ENCODE measurements at regions not wholly inside any gene's neighbourhood (a gene's known extent, or its start where the extent isn't known, plus 50 kb on each side); places are given as distances from the start of the nearest gene placed in this dataset.

DNA sequence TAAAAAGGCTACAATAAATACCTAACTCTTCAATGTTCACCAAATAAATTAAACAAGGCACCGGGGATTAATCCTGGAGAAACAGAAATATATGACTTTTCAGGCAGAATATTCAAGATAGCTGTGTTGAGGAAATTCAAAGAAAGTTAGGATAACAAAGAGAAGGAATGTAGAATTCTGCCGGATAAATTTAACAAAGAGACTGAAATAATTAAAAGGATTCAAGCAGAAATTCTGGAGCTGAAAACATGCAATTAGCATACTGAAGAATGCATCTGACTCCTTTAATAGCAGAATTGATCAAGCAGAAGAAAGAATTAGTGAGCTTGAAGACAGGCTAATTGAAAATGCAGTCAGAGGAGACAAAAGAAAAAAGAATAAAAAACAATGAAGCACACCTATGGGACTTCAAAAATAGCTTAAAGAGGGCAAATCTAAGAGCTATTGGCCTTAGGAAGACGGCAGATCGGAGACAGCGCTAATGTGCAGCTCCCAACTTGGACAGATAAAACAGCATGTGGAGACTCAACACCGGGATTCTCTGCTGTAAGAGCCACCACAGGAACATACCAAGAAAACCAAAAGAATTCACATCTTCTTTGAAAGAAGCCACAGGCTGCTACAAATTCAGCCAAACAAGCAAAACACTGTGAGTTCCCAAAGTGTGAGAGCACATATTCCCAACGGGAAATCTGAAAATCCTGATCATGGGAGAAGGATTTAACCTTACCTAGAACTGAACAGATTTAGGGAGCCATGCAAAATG lies 1290.9 kb downstream of the PCDH18 start:
- Histone ChIP-seq H3F3A (ENCODE audit: control insufficient read depth, insufficient read depth) (no peaks in the 10 kb centered on the region), H3K9me3 (ENCODE audit: control insufficient read depth, insufficient read depth, low read length) (peaks cover 10% of the 10 kb centered on the region; the same call in 1 of the 2 replicates), H3K4me3 (ENCODE audit: low read length) (no peak overlapping the region), H3K36me3 (ENCODE audit: control insufficient read depth, low read length) (no peaks in the 10 kb centered on the region), H3K27ac (ENCODE audit: low read depth, low read length) (no peak overlapping the region), H3K4me1 (ENCODE audit: control insufficient read depth, low read length) (no peaks in the 10 kb centered on the region), H3K27me3 (ENCODE audit: control insufficient read depth, low read length) (no peaks in the 10 kb centered on the region), H3K9me2 (replicated peaks; ENCODE audit: control insufficient read depth, low read length) (no peaks in the 10 kb centered on the region), H3K79me2 (ENCODE audit: control insufficient read depth, low read length) (no peaks in the 10 kb centered on the region), H4K20me1 (ENCODE audit: control insufficient read depth, insufficient read depth, low read depth, low read length) (no peaks in the 10 kb centered on the region), H3K4me2 (ENCODE audit: low read length) (no peak overlapping the region)
- TF ChIP-seq EZH2phosphoT487 (IDR thresholded peaks at IDR 0.05; ENCODE audit: borderline replicate concordance, low read length) (no peak), CTCF (IDR thresholded peaks at IDR 0.05; ENCODE audit: low read depth, low read length, poor library complexity, severe bottlenecking) (no peak)

GRCh38 chr4:136227315-136227714 lies 1305.0 kb downstream of the PCDH18 start:
- H3K27ac ChIP-seq (ENCODE audit: low read depth, low read length): no peak overlapping the region
- no peaks in the 10 kb centered on the region for H3K36me3 ChIP-seq (ENCODE audit: control insufficient read depth, low read length)
- H3K4me1 ChIP-seq (ENCODE audit: control insufficient read depth, low read length): no peaks in the 10 kb centered on the region
- H3K79me2 ChIP-seq (ENCODE audit: control insufficient read depth, low read length): no peaks in the 10 kb centered on the region
- no peaks in the 10 kb centered on the region for H3F3A ChIP-seq (ENCODE audit: control insufficient read depth, insufficient read depth)
- no peaks in the 10 kb centered on the region for H4K20me1 ChIP-seq (ENCODE audit: control insufficient read depth, insufficient read depth, low read depth, low read length)
- no peak overlapping the region for H3K4me2 ChIP-seq (ENCODE audit: low read length)
- H3K4me3 ChIP-seq (ENCODE audit: low read length): no peak overlapping the region
- TF ChIP-seq EZH2phosphoT487 (IDR thresholded peaks at IDR 0.05; ENCODE audit: borderline replicate concordance, low read length) (no peak), CTCF (IDR thresholded peaks at IDR 0.05; ENCODE audit: low read depth, low read length, poor library complexity, severe bottlenecking) (no peak)
- no peaks in the 10 kb centered on the region for H3K9me2 ChIP-seq (replicated peaks; ENCODE audit: control insufficient read depth, low read length)
- no peaks in the 10 kb centered on the region for H3K27me3 ChIP-seq (ENCODE audit: control insufficient read depth, low read length)
- H3K9me3 ChIP-seq (ENCODE audit: control insufficient read depth, insufficient read depth, low read length): no peaks in the 10 kb centered on the region

DNA sequence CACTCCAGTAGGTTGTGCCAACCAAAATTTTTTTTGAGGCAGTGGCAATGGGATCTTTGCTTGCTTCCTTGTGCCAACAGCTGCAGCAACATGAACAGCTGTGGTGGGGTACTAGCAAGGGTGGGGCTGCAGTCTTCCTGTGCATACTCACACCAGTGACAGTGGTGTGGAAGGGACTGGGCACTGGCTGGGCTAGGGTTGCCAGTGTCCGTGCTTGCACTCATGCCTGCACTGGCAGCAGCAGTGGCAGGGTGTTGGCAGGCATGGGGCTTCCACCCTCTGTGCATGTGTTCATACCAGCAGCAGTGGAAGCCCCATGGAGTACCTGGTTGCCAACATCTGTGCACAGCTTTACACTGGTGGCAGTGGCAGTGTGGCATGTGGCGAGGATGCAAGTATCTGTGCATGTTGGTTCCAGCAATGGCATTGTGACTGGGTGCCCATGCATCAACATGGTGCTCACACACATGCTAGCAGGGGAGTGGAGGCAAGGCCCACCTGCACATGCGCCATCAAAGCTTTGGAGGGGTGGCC lies 1312.6 kb downstream of the PCDH18 start:
- Histone ChIP-seq H3K4me2 (ENCODE audit: low read length) (no peak overlapping the region), H3K79me2 (ENCODE audit: control insufficient read depth, low read length) (no peaks in the 10 kb centered on the region), H4K20me1 (ENCODE audit: control insufficient read depth, insufficient read depth, low read depth, low read length) (no peaks in the 10 kb centered on the region), H3K9me2 (replicated peaks; ENCODE audit: control insufficient read depth, low read length) (no peaks in the 10 kb centered on the region), H3K27ac (ENCODE audit: low read depth, low read length) (no peak overlapping the region), H3K4me1 (ENCODE audit: control insufficient read depth, low read length) (no peaks in the 10 kb centered on the region), H3K36me3 (ENCODE audit: control insufficient read depth, low read length) (no peaks in the 10 kb centered on the region), H3K27me3 (ENCODE audit: control insufficient read depth, low read length) (no peaks in the 10 kb centered on the region), H3K4me3 (ENCODE audit: low read length) (no peak overlapping the region), H3K9me3 (ENCODE audit: control insufficient read depth, insufficient read depth, low read length) (no peaks in the 10 kb centered on the region; the same call in 1 of the 2 replicates), H3F3A (ENCODE audit: control insufficient read depth, insufficient read depth) (no peaks in the 10 kb centered on the region)
- TF ChIP-seq EZH2phosphoT487 (IDR thresholded peaks at IDR 0.05; ENCODE audit: borderline replicate concordance, low read length): no peak
- TF ChIP-seq CTCF (IDR thresholded peaks at IDR 0.05; ENCODE audit: low read depth, low read length, poor library complexity, severe bottlenecking): no peak
